Neural cell (in vitro differentiated cells): ENCODE measurements at regions not wholly inside any gene's neighbourhood (a gene's known extent, or its start where the extent isn't known, plus 50 kb on each side); places are given as distances from the start of the nearest gene placed in this dataset.

Experiments used
- EZH2 ChIP-seq: fragments of 200-600, 300-800 bp; shearing (Covaris generic), sonication (generic); IDR thresholded peaks from 2 replicates; pipeline ENCODE4 v1.6.1; 2014; ENCODE audit warnings: antibody characterized with exemption, low read length, borderline replicate concordance, mild to moderate bottlenecking; ENCODE audit not compliant: insufficient read depth, poor library complexity, severe bottlenecking
- POLR2AphosphoS5 ChIP-seq: IDR thresholded peaks from 2 replicates; pipeline ENCODE4 v1.6.1; 2012
- SMC3 ChIP-seq: fragments of 450-650 bp; conservative IDR thresholded peaks from 2 replicates; pipeline ENCODE4 v1.6.1; 2014; ENCODE audit warnings: antibody characterized with exemption, mild to moderate bottlenecking, moderate library complexity; ENCODE audit not compliant: poor library complexity
- TF ChIP-seq, protein P1 (sequence below): fragments of 450-650 bp; IDR thresholded peaks from 2 replicates; pipeline ENCODE4 v1.5.1; 2014; ENCODE audit warnings: antibody characterized with exemption, mild to moderate bottlenecking, moderate library complexity; ENCODE audit not compliant: poor library complexity, severe bottlenecking
- TF ChIP-seq, protein P2 (sequence below): IDR thresholded peaks from 2 replicates; pipeline ENCODE4 v1.6.1; 2012; ENCODE audit warnings: borderline replicate concordance

DNA sequence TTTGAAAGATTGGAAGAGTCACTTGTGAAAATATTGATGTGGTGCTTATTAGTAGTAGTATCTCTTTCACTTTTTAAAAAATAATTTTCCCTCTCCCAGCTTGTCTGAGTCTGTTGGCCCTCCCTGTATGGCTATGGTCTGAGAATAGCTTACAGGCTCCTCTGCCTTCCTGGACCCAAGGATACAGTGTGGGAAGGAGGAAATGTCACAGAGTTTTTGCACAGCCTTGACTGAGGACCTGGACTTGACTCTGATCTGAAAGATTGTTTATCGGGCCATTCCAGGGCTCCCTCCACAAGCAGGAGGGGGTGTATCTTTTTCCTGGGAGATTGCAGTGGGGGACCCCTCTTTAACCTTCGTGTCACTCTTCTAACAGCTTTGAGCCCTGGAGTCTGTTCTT is 59.7 kb downstream of the TLNRD1 start:
- TF ChIP-seq, protein P1, sequence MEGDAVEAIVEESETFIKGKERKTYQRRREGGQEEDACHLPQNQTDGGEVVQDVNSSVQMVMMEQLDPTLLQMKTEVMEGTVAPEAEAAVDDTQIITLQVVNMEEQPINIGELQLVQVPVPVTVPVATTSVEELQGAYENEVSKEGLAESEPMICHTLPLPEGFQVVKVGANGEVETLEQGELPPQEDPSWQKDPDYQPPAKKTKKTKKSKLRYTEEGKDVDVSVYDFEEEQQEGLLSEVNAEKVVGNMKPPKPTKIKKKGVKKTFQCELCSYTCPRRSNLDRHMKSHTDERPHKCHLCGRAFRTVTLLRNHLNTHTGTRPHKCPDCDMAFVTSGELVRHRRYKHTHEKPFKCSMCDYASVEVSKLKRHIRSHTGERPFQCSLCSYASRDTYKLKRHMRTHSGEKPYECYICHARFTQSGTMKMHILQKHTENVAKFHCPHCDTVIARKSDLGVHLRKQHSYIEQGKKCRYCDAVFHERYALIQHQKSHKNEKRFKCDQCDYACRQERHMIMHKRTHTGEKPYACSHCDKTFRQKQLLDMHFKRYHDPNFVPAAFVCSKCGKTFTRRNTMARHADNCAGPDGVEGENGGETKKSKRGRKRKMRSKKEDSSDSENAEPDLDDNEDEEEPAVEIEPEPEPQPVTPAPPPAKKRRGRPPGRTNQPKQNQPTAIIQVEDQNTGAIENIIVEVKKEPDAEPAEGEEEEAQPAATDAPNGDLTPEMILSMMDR: no peak
- TF ChIP-seq POLR2AphosphoS5: no peak
- no peak for TF ChIP-seq SMC3
- TF ChIP-seq, protein P2, sequence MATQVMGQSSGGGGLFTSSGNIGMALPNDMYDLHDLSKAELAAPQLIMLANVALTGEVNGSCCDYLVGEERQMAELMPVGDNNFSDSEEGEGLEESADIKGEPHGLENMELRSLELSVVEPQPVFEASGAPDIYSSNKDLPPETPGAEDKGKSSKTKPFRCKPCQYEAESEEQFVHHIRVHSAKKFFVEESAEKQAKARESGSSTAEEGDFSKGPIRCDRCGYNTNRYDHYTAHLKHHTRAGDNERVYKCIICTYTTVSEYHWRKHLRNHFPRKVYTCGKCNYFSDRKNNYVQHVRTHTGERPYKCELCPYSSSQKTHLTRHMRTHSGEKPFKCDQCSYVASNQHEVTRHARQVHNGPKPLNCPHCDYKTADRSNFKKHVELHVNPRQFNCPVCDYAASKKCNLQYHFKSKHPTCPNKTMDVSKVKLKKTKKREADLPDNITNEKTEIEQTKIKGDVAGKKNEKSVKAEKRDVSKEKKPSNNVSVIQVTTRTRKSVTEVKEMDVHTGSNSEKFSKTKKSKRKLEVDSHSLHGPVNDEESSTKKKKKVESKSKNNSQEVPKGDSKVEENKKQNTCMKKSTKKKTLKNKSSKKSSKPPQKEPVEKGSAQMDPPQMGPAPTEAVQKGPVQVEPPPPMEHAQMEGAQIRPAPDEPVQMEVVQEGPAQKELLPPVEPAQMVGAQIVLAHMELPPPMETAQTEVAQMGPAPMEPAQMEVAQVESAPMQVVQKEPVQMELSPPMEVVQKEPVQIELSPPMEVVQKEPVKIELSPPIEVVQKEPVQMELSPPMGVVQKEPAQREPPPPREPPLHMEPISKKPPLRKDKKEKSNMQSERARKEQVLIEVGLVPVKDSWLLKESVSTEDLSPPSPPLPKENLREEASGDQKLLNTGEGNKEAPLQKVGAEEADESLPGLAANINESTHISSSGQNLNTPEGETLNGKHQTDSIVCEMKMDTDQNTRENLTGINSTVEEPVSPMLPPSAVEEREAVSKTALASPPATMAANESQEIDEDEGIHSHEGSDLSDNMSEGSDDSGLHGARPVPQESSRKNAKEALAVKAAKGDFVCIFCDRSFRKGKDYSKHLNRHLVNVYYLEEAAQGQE: no peak
- TF ChIP-seq EZH2: no peak
